ENCODE measurements at regions not wholly inside any gene's neighbourhood (a gene's known extent, or its start where the extent isn't known, plus 50 kb on each side); places are given as distances from the start of the nearest gene placed in this dataset.

DNA sequence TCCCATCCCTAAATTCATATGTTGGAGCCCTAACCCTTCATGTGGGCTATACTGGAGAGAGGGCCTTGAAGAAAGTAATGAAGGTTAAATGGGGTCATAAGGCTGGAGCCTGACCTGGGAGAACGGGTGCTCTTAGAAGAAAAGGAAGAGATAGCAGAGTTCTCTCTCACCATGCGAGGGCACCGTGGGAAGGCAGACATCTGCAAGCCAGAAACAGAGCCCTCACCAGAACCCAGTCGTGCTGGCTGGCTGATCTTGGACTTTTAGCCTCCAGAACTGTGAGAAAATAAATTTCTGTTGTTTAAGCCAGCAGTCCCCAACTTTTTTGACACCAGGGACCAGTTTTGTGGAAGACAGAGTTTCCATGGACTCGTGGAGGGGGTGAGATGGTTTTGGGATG is 149.3 kb downstream of the ATP23 start:
- ChIA-PET RAD21 (ENCODE audit: low non-redundant PET in 1 of 2, low total read pairs in 2 of 2, uncharacterized antibody in 2 of 2, unreplicated experiment in 2 of 2) (no interaction called here), CTCF (no interaction called here), POLR2A (no interaction called here)
- no peak for ATAC-seq
- TF ChIP-seq CEBPB (IDR thresholded peaks at IDR 0.05; ENCODE audit: low read depth) (no peak), SRF (IDR thresholded peaks at IDR 0.05; ENCODE audit: low read depth) (no peak), EGR1 (IDR thresholded peaks at IDR 0.05; ENCODE audit: low read depth) (no peak), RAD21 (IDR thresholded peaks at IDR 0.05; ENCODE audit: low read depth) (no peak), JUND (IDR thresholded peaks at IDR 0.05) (no peak), ZNF274 (IDR thresholded peaks at IDR 0.05; ENCODE audit: low read depth, low read length) (no peak), POLR2AphosphoS5 (IDR thresholded peaks at IDR 0.05; ENCODE audit: low read depth, low read length) (no peak), EZH2 (IDR thresholded peaks at IDR 0.05) (no peak), POLR2A (IDR thresholded peaks at IDR 0.05; ENCODE audit: borderline replicate concordance, extremely low read depth, insufficient read depth, insufficient read length) (no peak), CBX3 (IDR thresholded peaks at IDR 0.05; ENCODE audit: low read depth) (no peak), ZFX (IDR thresholded peaks at IDR 0.05) (no peak), YY1 (IDR thresholded peaks at IDR 0.05; ENCODE audit: extremely low read depth, insufficient replicate concordance, low read depth, low read length) (no peak), TCF7L2 (IDR thresholded peaks at IDR 0.05; ENCODE audit: borderline replicate concordance, extremely low read depth, insufficient read depth, insufficient read length) (no peak), SIN3A (IDR thresholded peaks at IDR 0.05; ENCODE audit: low read depth) (no peak), EZH2phosphoT487 (IDR thresholded peaks at IDR 0.05; ENCODE audit: borderline replicate concordance) (no peak)
- TF ChIP-seq, protein P1, sequence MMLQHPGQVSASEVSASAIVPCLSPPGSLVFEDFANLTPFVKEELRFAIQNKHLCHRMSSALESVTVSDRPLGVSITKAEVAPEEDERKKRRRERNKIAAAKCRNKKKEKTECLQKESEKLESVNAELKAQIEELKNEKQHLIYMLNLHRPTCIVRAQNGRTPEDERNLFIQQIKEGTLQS (IDR thresholded peaks at IDR 0.05), result no peak
- TF ChIP-seq, protein P2, sequence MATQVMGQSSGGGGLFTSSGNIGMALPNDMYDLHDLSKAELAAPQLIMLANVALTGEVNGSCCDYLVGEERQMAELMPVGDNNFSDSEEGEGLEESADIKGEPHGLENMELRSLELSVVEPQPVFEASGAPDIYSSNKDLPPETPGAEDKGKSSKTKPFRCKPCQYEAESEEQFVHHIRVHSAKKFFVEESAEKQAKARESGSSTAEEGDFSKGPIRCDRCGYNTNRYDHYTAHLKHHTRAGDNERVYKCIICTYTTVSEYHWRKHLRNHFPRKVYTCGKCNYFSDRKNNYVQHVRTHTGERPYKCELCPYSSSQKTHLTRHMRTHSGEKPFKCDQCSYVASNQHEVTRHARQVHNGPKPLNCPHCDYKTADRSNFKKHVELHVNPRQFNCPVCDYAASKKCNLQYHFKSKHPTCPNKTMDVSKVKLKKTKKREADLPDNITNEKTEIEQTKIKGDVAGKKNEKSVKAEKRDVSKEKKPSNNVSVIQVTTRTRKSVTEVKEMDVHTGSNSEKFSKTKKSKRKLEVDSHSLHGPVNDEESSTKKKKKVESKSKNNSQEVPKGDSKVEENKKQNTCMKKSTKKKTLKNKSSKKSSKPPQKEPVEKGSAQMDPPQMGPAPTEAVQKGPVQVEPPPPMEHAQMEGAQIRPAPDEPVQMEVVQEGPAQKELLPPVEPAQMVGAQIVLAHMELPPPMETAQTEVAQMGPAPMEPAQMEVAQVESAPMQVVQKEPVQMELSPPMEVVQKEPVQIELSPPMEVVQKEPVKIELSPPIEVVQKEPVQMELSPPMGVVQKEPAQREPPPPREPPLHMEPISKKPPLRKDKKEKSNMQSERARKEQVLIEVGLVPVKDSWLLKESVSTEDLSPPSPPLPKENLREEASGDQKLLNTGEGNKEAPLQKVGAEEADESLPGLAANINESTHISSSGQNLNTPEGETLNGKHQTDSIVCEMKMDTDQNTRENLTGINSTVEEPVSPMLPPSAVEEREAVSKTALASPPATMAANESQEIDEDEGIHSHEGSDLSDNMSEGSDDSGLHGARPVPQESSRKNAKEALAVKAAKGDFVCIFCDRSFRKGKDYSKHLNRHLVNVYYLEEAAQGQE (IDR thresholded peaks at IDR 0.05; ENCODE audit: low read depth), result no peak
- TF ChIP-seq, protein P3, sequence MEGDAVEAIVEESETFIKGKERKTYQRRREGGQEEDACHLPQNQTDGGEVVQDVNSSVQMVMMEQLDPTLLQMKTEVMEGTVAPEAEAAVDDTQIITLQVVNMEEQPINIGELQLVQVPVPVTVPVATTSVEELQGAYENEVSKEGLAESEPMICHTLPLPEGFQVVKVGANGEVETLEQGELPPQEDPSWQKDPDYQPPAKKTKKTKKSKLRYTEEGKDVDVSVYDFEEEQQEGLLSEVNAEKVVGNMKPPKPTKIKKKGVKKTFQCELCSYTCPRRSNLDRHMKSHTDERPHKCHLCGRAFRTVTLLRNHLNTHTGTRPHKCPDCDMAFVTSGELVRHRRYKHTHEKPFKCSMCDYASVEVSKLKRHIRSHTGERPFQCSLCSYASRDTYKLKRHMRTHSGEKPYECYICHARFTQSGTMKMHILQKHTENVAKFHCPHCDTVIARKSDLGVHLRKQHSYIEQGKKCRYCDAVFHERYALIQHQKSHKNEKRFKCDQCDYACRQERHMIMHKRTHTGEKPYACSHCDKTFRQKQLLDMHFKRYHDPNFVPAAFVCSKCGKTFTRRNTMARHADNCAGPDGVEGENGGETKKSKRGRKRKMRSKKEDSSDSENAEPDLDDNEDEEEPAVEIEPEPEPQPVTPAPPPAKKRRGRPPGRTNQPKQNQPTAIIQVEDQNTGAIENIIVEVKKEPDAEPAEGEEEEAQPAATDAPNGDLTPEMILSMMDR (IDR thresholded peaks at IDR 0.05 in 2 of 3, conservative IDR thresholded peaks at IDR 0.05 in 1 of 3; ENCODE audit: borderline replicate concordance in 1 of 3, insufficient read depth in 1 of 3, low read depth in 2 of 3, low read length in 2 of 3), result no peak
- TF ChIP-seq, protein P4, sequence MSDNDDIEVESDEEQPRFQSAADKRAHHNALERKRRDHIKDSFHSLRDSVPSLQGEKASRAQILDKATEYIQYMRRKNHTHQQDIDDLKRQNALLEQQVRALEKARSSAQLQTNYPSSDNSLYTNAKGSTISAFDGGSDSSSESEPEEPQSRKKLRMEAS (IDR thresholded peaks at IDR 0.05), result no peak
- H3K9ac ChIP-seq (ENCODE audit: low read length), result no peak overlapping the region
- no peak overlapping the region for H3K4me2 ChIP-seq (ENCODE audit: low read length)
- no peaks in the 10 kb centered on the region for H3K9me3 ChIP-seq (ENCODE audit: control insufficient read depth in 1 of 2, insufficient read depth in 1 of 2, low read depth in 1 of 2, low read length in 2 of 2)
- H3K27me3 ChIP-seq (ENCODE audit: insufficient read depth, low read length), result no peaks in the 10 kb centered on the region
- no peaks in the 10 kb centered on the region for H3K79me2 ChIP-seq (ENCODE audit: insufficient read depth, low read length)
- H3K27ac ChIP-seq (ENCODE audit: low read depth, low read length), result no peak overlapping the region
- BruUV-seq (replicated peaks), result no TSS peak
- no peak for DNase-seq (ENCODE audit: low read depth, low spot score)
- no peaks in the 10 kb centered on the region for H3K4me1 ChIP-seq (ENCODE audit: control insufficient read depth in 1 of 2, insufficient read depth in 2 of 2, low read length in 2 of 2)
- H4K20me1 ChIP-seq (ENCODE audit: insufficient read depth), result no peaks in the 10 kb centered on the region
- H3K36me3 ChIP-seq (ENCODE audit: control insufficient read depth in 1 of 2, insufficient read depth in 2 of 2, low read length in 2 of 2), result no peaks in the 10 kb centered on the region
- H3K4me3 ChIP-seq (replicated peaks in 1 of 2; ENCODE audit: low read depth in 1 of 2, low read length in 2 of 2), result no peak overlapping the region
- H3K9me2 ChIP-seq (ENCODE audit: insufficient read depth), result no peaks in the 10 kb centered on the region
- intact Hi-C loops (cut with micrococcal nuclease), result no loop called here
- H2AFZ ChIP-seq (ENCODE audit: low read depth, low read length, poor library complexity, severe bottlenecking), result no peak overlapping the region
